ENCODE measurements at regions not wholly inside any gene's neighbourhood (a gene's known extent, or its start where the extent isn't known, plus 50 kb on each side); places are given as distances from the start of the nearest gene placed in this dataset.

GRCh38 chr10:63720072-63720537 is 198.9 kb downstream of the REEP3 start:
- no peak for DNase-seq (ENCODE audit: low spot score in 2 of 2)
- Histone ChIP-seq H3K9me3 (no peaks in the 10 kb centered on the region), H3K36me3 (no peaks in the 10 kb centered on the region), H3K4me3 (no peak overlapping the region), H3K4me1 (peaks cover 31% of the 10 kb centered on the region), H3K27ac (no peak overlapping the region), H3K27me3 (no peaks in the 10 kb centered on the region)
- no peak for TF ChIP-seq EP300 (IDR thresholded peaks at IDR 0.05)
- TF ChIP-seq CTCF (IDR thresholded peaks at IDR 0.05) = peak; percentile 92 to 96
- TF ChIP-seq POLR2AphosphoS5 (IDR thresholded peaks at IDR 0.05) = no peak
- under 1% methylated on average over 6 of the region's 6 CpGs for WGBS

- Histone ChIP-seq H3K4me1 (peaks cover 31% of the 10 kb centered on the region), H3K36me3 (no peaks in the 10 kb centered on the region), H3K4me3 (no peak overlapping the region), H3K27ac (peak overlapping the region; percentile 42), H3K27me3 (no peaks in the 10 kb centered on the region), H3K9me3 (no peaks in the 10 kb centered on the region)
- no peak for DNase-seq (ENCODE audit: low spot score in 2 of 2)
- 71% methylated on average over 4 of the region's 4 CpGs for WGBS
- TF ChIP-seq POLR2A (IDR thresholded peaks at IDR 0.05) (no peak), CTCF (IDR thresholded peaks at IDR 0.05) (no peak), POLR2AphosphoS5 (IDR thresholded peaks at IDR 0.05) (no peak), EP300 (IDR thresholded peaks at IDR 0.05) (no peak)
Observed at GRCh38 chr10:63720676-63721075, 199.5 kb downstream of the REEP3 start.

- TF ChIP-seq EP300 (IDR thresholded peaks at IDR 0.05) (no peak), POLR2A (IDR thresholded peaks at IDR 0.05) (no peak), POLR2AphosphoS5 (IDR thresholded peaks at IDR 0.05) (peak in 1 of 3 donors; percentile 20), CTCF (IDR thresholded peaks at IDR 0.05) (no peak)
- 20% methylated on average over 5 of the region's 5 CpGs for WGBS
- Histone ChIP-seq H3K27me3 (no peaks in the 10 kb centered on the region), H3K36me3 (no peaks in the 10 kb centered on the region), H3K4me1 (peaks cover 31% of the 10 kb centered on the region), H3K27ac (peak overlapping the region; percentile 60), H3K9me3 (no peaks in the 10 kb centered on the region), H3K4me3 (no peak overlapping the region)
- no peak for DNase-seq (ENCODE audit: low spot score in 2 of 2)
Observed at GRCh38 chr10:63722537-63722936, 201.3 kb downstream of the REEP3 start.

GRCh38 chr10:63723320-63723719 is 202.1 kb downstream of the REEP3 start:
- Histone ChIP-seq H3K9me3 (no peaks in the 10 kb centered on the region), H3K27ac (no peak overlapping the region), H3K36me3 (no peaks in the 10 kb centered on the region), H3K4me1 (peaks cover 31% of the 10 kb centered on the region), H3K4me3 (no peak overlapping the region), H3K27me3 (no peaks in the 10 kb centered on the region)
- TF ChIP-seq POLR2AphosphoS5 (IDR thresholded peaks at IDR 0.05) = no peak
- TF ChIP-seq POLR2A (IDR thresholded peaks at IDR 0.05) = no peak
- DNase-seq (ENCODE audit: low spot score in 2 of 2) = no peak
- 61% methylated on average over 4 of the region's 4 CpGs for WGBS

- Histone ChIP-seq H3K27me3 (no peaks in the 10 kb centered on the region), H3K9me3 (no peaks in the 10 kb centered on the region), H3K27ac (no peak overlapping the region), H3K36me3 (no peaks in the 10 kb centered on the region), H3K4me1 (peaks cover 31% of the 10 kb centered on the region), H3K4me3 (no peak overlapping the region)
- 84% methylated on average over 2 of the region's 7 CpGs for WGBS
- no peak for DNase-seq (ENCODE audit: low spot score in 2 of 2)
- TF ChIP-seq CTCF (IDR thresholded peaks at IDR 0.05) = no peak
- no peak for TF ChIP-seq POLR2A (IDR thresholded peaks at IDR 0.05)
- no peak for TF ChIP-seq EP300 (IDR thresholded peaks at IDR 0.05)
- TF ChIP-seq POLR2AphosphoS5 (IDR thresholded peaks at IDR 0.05) = no peak
Observed at GRCh38 chr10:63723741-63724140, 202.5 kb downstream of the REEP3 start.

GRCh38 chr10:63724922-63725321 is 203.7 kb downstream of the REEP3 start:
- WGBS = 98% methylated on average over 2 of the region's 2 CpGs
- Histone ChIP-seq H3K9me3 (no peaks in the 10 kb centered on the region), H3K27me3 (no peaks in the 10 kb centered on the region), H3K36me3 (no peaks in the 10 kb centered on the region), H3K4me3 (no peak overlapping the region), H3K4me1 (peaks cover 27% of the 10 kb centered on the region), H3K27ac (no peak overlapping the region)
- no peak for DNase-seq (ENCODE audit: low spot score in 2 of 2)
- TF ChIP-seq CTCF (IDR thresholded peaks at IDR 0.05) = no peak
